Loucy (cell line): ENCODE measurements at regions not wholly inside any gene's neighbourhood (a gene's known extent, or its start where the extent isn't known, plus 50 kb on each side); places are given as distances from the start of the nearest gene placed in this dataset.

ENCODE experiments used
- EZH2phosphoT487 ChIP-seq: fragments of 200-600 bp; IDR thresholded peaks from 2 replicates; pipeline ENCODE4 v1.6.1; 2018; ENCODE audit warnings: antibody characterized with exemption, mild to moderate bottlenecking, moderate library complexity, borderline replicate concordance
- TF ChIP-seq, protein P1 (sequence below): fragments of 200-600 bp; sonication (generic); conservative IDR thresholded peaks from 2 replicates; pipeline ENCODE4 v1.5.1; 2014; ENCODE audit warnings: mild to moderate bottlenecking, antibody characterized with exemption, low read length

DNA sequence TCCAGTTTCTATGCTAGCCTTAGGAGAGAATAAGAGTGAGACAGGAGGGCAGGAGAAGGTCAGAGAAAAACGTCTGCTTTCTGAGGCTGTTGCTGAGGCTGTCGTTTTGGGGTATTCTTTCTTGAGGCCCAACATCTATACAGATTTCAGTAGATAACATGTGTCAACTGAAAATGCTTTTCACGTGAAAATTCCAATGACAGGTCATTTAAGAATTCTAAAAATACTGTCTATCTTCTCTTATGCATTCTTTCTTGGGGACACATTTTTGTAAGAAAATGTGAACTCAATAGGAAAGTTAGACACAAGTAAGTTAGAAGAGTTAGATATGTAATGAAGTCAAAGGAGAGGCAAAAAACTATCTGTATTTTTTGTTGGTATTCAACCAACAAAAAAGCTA is 150.8 kb downstream of the TGFB2 start:
- TF ChIP-seq, protein P1, sequence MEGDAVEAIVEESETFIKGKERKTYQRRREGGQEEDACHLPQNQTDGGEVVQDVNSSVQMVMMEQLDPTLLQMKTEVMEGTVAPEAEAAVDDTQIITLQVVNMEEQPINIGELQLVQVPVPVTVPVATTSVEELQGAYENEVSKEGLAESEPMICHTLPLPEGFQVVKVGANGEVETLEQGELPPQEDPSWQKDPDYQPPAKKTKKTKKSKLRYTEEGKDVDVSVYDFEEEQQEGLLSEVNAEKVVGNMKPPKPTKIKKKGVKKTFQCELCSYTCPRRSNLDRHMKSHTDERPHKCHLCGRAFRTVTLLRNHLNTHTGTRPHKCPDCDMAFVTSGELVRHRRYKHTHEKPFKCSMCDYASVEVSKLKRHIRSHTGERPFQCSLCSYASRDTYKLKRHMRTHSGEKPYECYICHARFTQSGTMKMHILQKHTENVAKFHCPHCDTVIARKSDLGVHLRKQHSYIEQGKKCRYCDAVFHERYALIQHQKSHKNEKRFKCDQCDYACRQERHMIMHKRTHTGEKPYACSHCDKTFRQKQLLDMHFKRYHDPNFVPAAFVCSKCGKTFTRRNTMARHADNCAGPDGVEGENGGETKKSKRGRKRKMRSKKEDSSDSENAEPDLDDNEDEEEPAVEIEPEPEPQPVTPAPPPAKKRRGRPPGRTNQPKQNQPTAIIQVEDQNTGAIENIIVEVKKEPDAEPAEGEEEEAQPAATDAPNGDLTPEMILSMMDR, result no peak
- no peak for TF ChIP-seq EZH2phosphoT487
